GM19240 (cell line): ENCODE measurements at regions not wholly inside any gene's neighbourhood (a gene's known extent, or its start where the extent isn't known, plus 50 kb on each side); places are given as distances from the start of the nearest gene placed in this dataset.

Experiments used
- DNase-seq: peaks from one replicate; pipeline ENCODE4 v3.0.0; 2011; ENCODE audit warnings: low spot score; ENCODE audit not compliant: insufficient read length

GRCh38 chr4:110770353-110770752, 147.5 kb upstream of the PITX2 start:
- DNase-seq: no peak

- DNase-seq: no peak
These were observed 155.6 kb upstream of the PITX2 start for GRCh38 chr4:110778521-110778920.

GRCh38 chr4:110780538-110780937, 157.7 kb upstream of the PITX2 start:
- no peak for DNase-seq

- DNase-seq: no peak
These were observed 159.1 kb upstream of the PITX2 start for GRCh38 chr4:110781944-110782343.

GRCh38 chr4:110787109-110787508, 164.2 kb upstream of the PITX2 start:
- DNase-seq: no peak

GRCh38 chr4:110787707-110788106, 164.8 kb upstream of the PITX2 start:
- no peak for DNase-seq

GRCh38 chr4:110788302-110788701, 165.4 kb upstream of the PITX2 start:
- DNase-seq: no peak

- DNase-seq: no peak
These were observed 169.2 kb upstream of the PITX2 start for GRCh38 chr4:110792036-110792435.

- DNase-seq: no peak
These were observed 170.5 kb upstream of the PITX2 start for GRCh38 chr4:110793381-110793801.

- no peak for DNase-seq
These were observed 171.1 kb upstream of the PITX2 start for GRCh38 chr4:110793890-110794554.

- DNase-seq: no peak
These were observed 173.1 kb upstream of the PITX2 start for GRCh38 chr4:110795971-110796370.

- no peak for DNase-seq
These were observed 174.6 kb upstream of the PITX2 start for GRCh38 chr4:110797486-110797885.

GRCh38 chr4:110798687-110799086, 175.8 kb upstream of the PITX2 start:
- no peak for DNase-seq

- no peak for DNase-seq
These were observed 176.3 kb upstream of the PITX2 start for GRCh38 chr4:110799211-110799610.

- no peak for DNase-seq
These were observed 178.7 kb upstream of the PITX2 start for GRCh38 chr4:110801591-110801990.

GRCh38 chr4:110808351-110808878, 185.5 kb upstream of the PITX2 start:
- DNase-seq: no peak

- DNase-seq: no peak
These were observed 193.1 kb upstream of the PITX2 start for GRCh38 chr4:110815950-110816349.

GRCh38 chr4:110816367-110816766, 193.5 kb upstream of the PITX2 start:
- DNase-seq: no peak

GRCh38 chr4:110821186-110821585, 198.3 kb upstream of the PITX2 start:
- DNase-seq: no peak

GRCh38 chr4:110823251-110823650, 200.4 kb upstream of the PITX2 start:
- DNase-seq: no peak

- DNase-seq: no peak
These were observed 201.5 kb upstream of the PITX2 start for GRCh38 chr4:110824344-110824743.

- no peak for DNase-seq
These were observed 203.8 kb upstream of the PITX2 start for GRCh38 chr4:110826656-110827055.

- DNase-seq: no peak
These were observed 207.6 kb upstream of the PITX2 start for GRCh38 chr4:110830461-110830860.
